Loucy (cell line): ENCODE measurements at regions not wholly inside any gene's neighbourhood (a gene's known extent, or its start where the extent isn't known, plus 50 kb on each side); places are given as distances from the start of the nearest gene placed in this dataset.

Experiments
- EZH2phosphoT487 ChIP-seq: fragments of 200-600 bp; IDR thresholded peaks from 2 replicates; pipeline ENCODE4 v1.6.1; 2018; ENCODE audit warnings: antibody characterized with exemption, mild to moderate bottlenecking, moderate library complexity, borderline replicate concordance
- TF ChIP-seq, protein P1 (sequence below): fragments of 200-600 bp; sonication (generic); conservative IDR thresholded peaks from 2 replicates; pipeline ENCODE4 v1.5.1; 2014; ENCODE audit warnings: mild to moderate bottlenecking, antibody characterized with exemption, low read length

DNA sequence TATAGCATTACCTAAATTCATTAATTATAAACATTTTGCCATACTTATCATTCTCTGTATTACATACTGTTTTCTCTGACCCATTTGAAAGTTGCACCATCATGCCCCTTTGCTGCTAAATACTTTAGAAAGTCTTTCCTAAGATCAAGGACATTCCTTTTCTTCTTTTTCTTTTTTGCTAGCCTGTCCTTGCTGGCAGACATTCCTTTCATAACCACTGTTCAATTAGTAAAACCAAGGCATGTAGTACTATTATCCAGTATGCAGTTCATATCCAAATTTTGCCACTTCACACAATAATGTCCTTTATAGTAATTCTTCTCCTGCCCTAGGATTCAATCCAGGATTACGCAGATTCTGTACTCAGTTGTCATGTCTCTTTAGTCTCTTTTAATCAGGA is 321.0 kb upstream of the C2CD4B start:
- TF ChIP-seq EZH2phosphoT487 = no peak
- TF ChIP-seq, protein P1, sequence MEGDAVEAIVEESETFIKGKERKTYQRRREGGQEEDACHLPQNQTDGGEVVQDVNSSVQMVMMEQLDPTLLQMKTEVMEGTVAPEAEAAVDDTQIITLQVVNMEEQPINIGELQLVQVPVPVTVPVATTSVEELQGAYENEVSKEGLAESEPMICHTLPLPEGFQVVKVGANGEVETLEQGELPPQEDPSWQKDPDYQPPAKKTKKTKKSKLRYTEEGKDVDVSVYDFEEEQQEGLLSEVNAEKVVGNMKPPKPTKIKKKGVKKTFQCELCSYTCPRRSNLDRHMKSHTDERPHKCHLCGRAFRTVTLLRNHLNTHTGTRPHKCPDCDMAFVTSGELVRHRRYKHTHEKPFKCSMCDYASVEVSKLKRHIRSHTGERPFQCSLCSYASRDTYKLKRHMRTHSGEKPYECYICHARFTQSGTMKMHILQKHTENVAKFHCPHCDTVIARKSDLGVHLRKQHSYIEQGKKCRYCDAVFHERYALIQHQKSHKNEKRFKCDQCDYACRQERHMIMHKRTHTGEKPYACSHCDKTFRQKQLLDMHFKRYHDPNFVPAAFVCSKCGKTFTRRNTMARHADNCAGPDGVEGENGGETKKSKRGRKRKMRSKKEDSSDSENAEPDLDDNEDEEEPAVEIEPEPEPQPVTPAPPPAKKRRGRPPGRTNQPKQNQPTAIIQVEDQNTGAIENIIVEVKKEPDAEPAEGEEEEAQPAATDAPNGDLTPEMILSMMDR = no peak
